Testis (tissue), 2 donors: ENCODE measurements at regions not wholly inside any gene's neighbourhood (a gene's known extent, or its start where the extent isn't known, plus 50 kb on each side); places are given as distances from the start of the nearest gene placed in this dataset.

Experiments
- DNase-seq: peaks from one replicate; pipeline ENCODE4 v3.0.0-alpha.2; 2019
- H3K27ac ChIP-seq, 2 donors: fragments of 200-600 bp; sonication (generic); one replicate each; pipeline ENCODE4 v1.5.1; 2019
- H3K27me3 ChIP-seq: fragments of 200-600 bp; sonication (generic); one replicate; pipeline ENCODE4 v1.5.1; 2019
- H3K36me3 ChIP-seq: fragments of 200-600 bp; sonication (generic); one replicate; pipeline ENCODE4 v1.5.1; 2017; ENCODE audit warnings: low read depth; ENCODE audit errors: missing control alignments
- H3K4me1 ChIP-seq: fragments of 200-600 bp; sonication (generic); one replicate; pipeline ENCODE4 v1.5.1; 2019
- H3K4me3 ChIP-seq, 2 donors: fragments of 200-600 bp; sonication (generic); one replicate each; pipeline ENCODE4 v1.5.1; 2017 to 2019
- H3K9me3 ChIP-seq: fragments of 200-600 bp; sonication (generic); one replicate; pipeline ENCODE4 v1.5.1; 2017
- POLR2A ChIP-seq: fragments of 450-650 bp; IDR thresholded peaks from one replicate; pipeline ENCODE4 v1.6.1; 2017; ENCODE audit warnings: antibody characterized with exemption, mild to moderate bottlenecking, moderate library complexity
- WGBS, 2 donors: methylation state at CpG; one replicate each; pipeline ENCODE4 v1.1.5; 2018; 5-methylcytosine and 5-hydroxymethylcytosine counted together
- intact Hi-C: fragments of 100-400 bp; cut with DNase I; formaldehyde crosslinking; loops from one replicate; pipeline ENCODE4 v1.15.1; 2023; ENCODE audit warnings: low total_unique reads
- TF ChIP-seq, protein P1 (sequence below), 3 experiments: fragments of 450-650 bp in 2 of 3; fragments of 200-600 bp in 1 of 3; sonication (generic) in 1 of 3; IDR thresholded peaks; one replicate each; pipeline ENCODE4 v1.5.1; 2016 to 2019; ENCODE audit warnings: antibody characterized with exemption in 3 of 3, mild to moderate bottlenecking in 2 of 3, moderate library complexity in 1 of 3

DNA sequence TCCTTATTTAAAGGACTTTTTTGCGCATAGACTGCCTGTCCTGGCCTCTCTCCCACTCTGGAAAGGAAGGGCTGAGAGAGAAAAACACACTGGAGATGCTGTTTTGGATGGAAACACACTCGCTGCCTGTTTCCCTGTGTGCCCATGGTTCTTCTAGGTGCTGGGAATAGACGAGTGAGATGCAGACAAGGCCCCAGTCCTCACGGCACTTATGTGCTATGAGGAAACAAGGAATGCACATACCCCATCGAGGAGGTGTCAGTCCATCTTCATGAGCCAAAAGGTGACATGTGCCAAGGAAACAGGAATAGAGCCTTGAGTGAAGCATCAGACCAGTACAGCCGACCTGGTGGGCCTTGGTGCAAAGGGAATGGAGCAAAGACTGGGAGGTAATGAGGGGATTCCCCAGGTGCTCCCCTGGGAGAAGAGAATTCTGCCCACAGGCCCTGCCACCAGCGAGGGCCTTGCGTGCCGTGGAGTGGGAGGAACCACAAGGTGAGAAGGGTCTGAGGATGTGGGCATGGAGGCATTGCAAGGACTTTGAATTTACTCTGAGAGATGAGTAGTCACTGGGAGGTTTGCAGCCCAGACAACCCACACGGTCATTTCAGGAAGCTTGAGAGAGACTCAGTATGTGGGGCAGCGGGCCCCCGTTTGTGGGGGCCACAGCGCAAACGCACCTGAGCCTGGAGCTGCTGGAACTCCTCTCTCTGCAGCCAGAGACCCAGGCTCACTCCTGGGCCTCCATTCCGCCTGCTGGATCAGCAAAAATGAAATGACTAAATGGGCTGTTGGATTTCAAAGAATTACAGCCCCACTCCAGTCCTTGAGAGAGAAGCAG is 197.5 kb upstream of the COPS8 start:
- TF ChIP-seq, protein P1, sequence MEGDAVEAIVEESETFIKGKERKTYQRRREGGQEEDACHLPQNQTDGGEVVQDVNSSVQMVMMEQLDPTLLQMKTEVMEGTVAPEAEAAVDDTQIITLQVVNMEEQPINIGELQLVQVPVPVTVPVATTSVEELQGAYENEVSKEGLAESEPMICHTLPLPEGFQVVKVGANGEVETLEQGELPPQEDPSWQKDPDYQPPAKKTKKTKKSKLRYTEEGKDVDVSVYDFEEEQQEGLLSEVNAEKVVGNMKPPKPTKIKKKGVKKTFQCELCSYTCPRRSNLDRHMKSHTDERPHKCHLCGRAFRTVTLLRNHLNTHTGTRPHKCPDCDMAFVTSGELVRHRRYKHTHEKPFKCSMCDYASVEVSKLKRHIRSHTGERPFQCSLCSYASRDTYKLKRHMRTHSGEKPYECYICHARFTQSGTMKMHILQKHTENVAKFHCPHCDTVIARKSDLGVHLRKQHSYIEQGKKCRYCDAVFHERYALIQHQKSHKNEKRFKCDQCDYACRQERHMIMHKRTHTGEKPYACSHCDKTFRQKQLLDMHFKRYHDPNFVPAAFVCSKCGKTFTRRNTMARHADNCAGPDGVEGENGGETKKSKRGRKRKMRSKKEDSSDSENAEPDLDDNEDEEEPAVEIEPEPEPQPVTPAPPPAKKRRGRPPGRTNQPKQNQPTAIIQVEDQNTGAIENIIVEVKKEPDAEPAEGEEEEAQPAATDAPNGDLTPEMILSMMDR (IDR thresholded peaks at IDR 0.05): no peak
- no peak for TF ChIP-seq POLR2A
- intact Hi-C loops: no loop called here
- Histone ChIP-seq H3K36me3 (no peaks in the 10 kb centered on the region), H3K9me3 (no peaks in the 10 kb centered on the region), H3K27ac (no peak overlapping the region), H3K4me1 (no peaks in the 10 kb centered on the region), H3K4me3 (no peak overlapping the region), H3K27me3 (no peaks in the 10 kb centered on the region)
- DNase-seq: no peak
- 90 to 92% methylated on average over 15 of the region's 15 CpGs for WGBS, 2 donors

DNA sequence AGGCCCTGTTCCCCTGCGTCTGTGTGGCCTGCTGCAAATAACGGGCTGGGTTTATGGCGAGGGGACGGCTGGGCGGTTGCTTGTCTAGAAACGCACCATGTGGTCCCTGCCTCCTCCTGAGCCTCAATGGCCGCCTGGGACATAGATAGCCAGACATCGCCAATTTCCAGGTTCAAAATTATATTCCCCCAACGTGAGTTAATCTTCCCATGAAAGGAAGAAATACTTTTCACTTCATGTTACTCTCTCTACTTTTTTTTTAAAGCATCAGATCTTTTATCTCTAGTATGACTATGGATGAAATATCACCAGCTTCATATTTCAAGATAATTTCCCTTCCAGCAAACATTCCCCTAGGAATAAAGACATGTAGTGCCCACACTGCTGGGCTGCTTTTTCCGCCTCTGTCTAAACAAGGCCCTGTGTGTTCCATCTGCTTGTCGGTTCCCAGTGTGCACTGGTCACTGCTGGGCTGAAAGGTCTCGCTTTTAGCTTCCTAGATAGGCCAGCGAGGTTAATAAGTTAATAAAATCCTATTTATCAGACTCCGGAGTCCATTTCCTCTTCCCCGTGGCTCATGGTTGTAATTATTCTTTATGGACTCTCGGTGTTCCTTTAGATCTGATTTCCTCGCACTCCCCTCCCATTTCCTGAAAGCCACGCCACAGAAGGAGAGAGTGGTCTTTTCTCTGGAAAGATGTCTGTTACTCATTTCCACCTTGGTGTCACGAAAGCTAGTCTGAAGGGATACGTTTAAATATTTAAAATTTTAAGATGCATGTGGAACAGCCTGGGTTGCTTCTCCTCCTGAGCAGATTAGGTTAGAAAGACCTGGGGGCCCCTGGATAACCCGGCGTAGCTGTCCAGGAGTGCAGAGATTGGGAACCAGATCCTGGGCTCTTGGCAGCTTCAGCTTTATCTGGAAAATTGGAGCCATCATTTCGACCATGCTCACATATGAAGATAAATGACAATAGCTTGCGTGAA is 196.6 kb upstream of the COPS8 start:
- Histone ChIP-seq H3K27me3 (no peaks in the 10 kb centered on the region), H3K4me3 (no peak overlapping the region), H3K27ac (no peak overlapping the region), H3K4me1 (no peaks in the 10 kb centered on the region), H3K9me3 (no peaks in the 10 kb centered on the region), H3K36me3 (no peaks in the 10 kb centered on the region)
- WGBS, 2 donors: 63 to 72% methylated on average over 24 of the region's 24 CpGs
- no peak for DNase-seq
- intact Hi-C loops: no loop called here
- TF ChIP-seq, protein P1 (IDR thresholded peaks at IDR 0.05): no peak
- no peak for TF ChIP-seq POLR2A

DNA sequence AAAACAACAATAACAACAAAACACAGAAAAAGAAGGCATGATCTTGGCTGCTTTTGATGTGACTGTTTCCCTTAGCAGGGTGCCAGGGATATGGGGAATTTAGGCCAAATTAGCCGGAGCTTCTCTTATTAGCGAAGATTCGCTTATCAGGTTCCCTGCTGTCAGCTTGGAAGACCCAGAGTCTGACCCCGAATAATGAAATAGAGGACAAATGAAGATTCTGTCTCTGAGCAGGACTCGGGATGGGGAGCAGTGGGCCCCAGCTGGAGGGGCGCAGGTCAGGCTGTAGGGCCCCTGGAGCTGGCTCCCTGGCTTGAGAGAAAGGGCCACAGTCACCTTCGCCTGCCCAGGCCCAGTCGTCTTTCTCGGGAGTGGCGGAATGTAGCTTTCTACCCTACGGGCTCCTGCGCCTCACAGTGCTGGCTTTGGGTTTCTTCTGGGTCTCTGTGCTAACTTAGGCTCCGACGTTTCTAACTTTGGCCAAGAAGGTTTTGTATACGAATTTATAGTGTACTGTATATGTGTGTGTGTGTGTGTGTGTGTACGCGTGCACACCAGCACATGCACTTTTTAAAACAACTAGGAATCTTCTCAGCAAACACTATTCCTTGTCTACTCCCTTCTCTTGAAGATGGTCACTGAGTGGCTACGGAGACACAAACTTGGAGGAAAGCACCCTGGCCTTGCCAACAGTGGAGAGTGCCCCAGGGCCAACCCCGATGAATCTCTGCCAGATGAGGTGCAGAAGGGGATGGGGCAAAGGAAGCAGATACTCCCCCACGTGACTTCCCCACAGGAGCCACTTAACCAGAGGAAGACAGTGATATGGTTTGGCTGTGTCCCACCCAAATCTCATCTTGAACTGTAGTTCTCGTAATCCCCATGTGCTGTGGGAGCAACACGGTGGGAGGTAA is 195.6 kb upstream of the COPS8 start:
- intact Hi-C loops: no loop called here

DNA sequence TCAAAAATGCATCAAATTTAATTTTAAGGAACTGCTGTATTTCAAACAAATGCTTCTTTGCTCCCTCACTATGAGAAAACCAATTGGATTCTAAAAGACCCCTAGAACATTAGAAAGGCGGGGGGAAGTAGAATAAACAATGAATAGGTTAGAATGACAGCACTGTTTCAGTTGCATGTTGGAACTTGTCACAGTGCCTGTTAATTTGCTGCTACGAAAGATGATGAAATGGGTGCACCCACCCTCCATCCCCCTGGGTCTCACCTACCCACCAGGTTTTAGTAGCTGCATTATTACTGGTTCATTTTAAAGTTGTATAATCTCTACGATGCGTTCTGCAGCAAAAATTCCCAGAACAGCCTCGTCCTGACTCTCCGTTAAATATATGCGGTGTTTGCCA is 193.0 kb upstream of the COPS8 start:
- TF ChIP-seq, protein P1 (IDR thresholded peaks at IDR 0.05): no peak
- no peak for TF ChIP-seq POLR2A
- H3K9me3 ChIP-seq: no peaks in the 10 kb centered on the region
- no peaks in the 10 kb centered on the region for H3K36me3 ChIP-seq
- no peak overlapping the region for H3K27ac ChIP-seq
- intact Hi-C loops: no loop called here
- WGBS, 2 donors: 83 to 97% methylated on average over 7 of the region's 7 CpGs
- DNase-seq: no peak
- no peaks in the 10 kb centered on the region for H3K4me1 ChIP-seq
- no peaks in the 10 kb centered on the region for H3K27me3 ChIP-seq
- no peak overlapping the region for H3K4me3 ChIP-seq

More for the DNA sequence above, 195.6 kb upstream of the COPS8 start:
- H3K4me1 ChIP-seq: no peaks in the 10 kb centered on the region
- no peak overlapping the region for H3K4me3 ChIP-seq
- H3K9me3 ChIP-seq: no peaks in the 10 kb centered on the region
- TF ChIP-seq, protein P1 (IDR thresholded peaks at IDR 0.05): no peak
- no peak for TF ChIP-seq POLR2A
- H3K27me3 ChIP-seq: no peaks in the 10 kb centered on the region
- 78 to 82% methylated on average over 22 of the region's 22 CpGs for WGBS, 2 donors
- H3K27ac ChIP-seq: no peak overlapping the region
- H3K36me3 ChIP-seq: no peaks in the 10 kb centered on the region
- DNase-seq: no peak
